Upper lobe of left lung (tissue), 6 donors: ENCODE measurements at regions not wholly inside any gene's neighbourhood (a gene's known extent, or its start where the extent isn't known, plus 50 kb on each side); places are given as distances from the start of the nearest gene placed in this dataset.

Experiments
- ATAC-seq, 2 donors: fragments of 200-7000 bp; cut with Tn5 transposase; one replicate each; pipeline ENCODE4 v1.9.1; 2022; ENCODE audit warnings: mild to moderate bottlenecking in 2 of 2, moderate library complexity in 2 of 2; ENCODE audit not compliant: low FRiP score in 2 of 2
- DNase-seq, 2 donors: peaks; one replicate each; pipeline ENCODE4 v3.0.0-alpha.2; 2019 to 2020
- H3K27ac ChIP-seq, 4 donors: fragments of 200-600 bp; sonication (generic); one replicate each; pipeline ENCODE4 v1.5.1; 2016 to 2019
- H3K27me3 ChIP-seq, 4 donors: fragments of 200-600 bp; sonication (generic); one replicate each; pipeline ENCODE4 v1.5.1; 2017 to 2019
- H3K36me3 ChIP-seq, 4 donors: fragments of 200-600 bp; sonication (generic); one replicate each; pipeline ENCODE4 v1.5.1; 2016 to 2019
- H3K4me1 ChIP-seq, 4 donors: fragments of 200-600 bp; sonication (generic); one replicate each; pipeline ENCODE4 v1.5.1; 2018 to 2019
- H3K4me3 ChIP-seq, 4 donors: fragments of 200-600 bp; sonication (generic); one replicate each; pipeline ENCODE4 v1.5.1; 2017 to 2019; ENCODE audit warnings: mild to moderate bottlenecking in 2 of 4, moderate library complexity in 1 of 4
- H3K9me3 ChIP-seq, 4 donors: fragments of 200-600 bp; sonication (generic); one replicate each; pipeline ENCODE4 v1.5.1; 2018 to 2019
- CTCF ChIP-seq, 6 experiments: fragments of 450-650 bp in 4 of 6; fragments of 200-600 bp in 2 of 6; sonication (generic) in 2 of 6; IDR thresholded peaks; one replicate each; pipeline ENCODE4 v1.5.1; 2016 to 2019; ENCODE audit warnings: antibody characterized with exemption in 6 of 6
- EP300 ChIP-seq, 4 donors: sonication (generic); formaldehyde crosslinking; IDR thresholded peaks; one replicate each; pipeline ENCODE4 v1.5.1; 2017; ENCODE audit warnings: antibody characterized with exemption in 4 of 4, control low read depth in 2 of 4
- POLR2A ChIP-seq, 4 donors: fragments of 450-650 bp; IDR thresholded peaks; one replicate each; pipeline ENCODE4 v1.5.1; 2016 to 2017; ENCODE audit warnings: antibody characterized with exemption in 4 of 4, mild to moderate bottlenecking in 2 of 4
- POLR2AphosphoS5 ChIP-seq, 2 donors: sonication (generic); formaldehyde crosslinking; IDR thresholded peaks; one replicate each; pipeline ENCODE4 v1.5.1; 2017; ENCODE audit warnings: antibody characterized with exemption in 2 of 2
- WGBS, 2 donors: methylation state at CpG; one replicate each; pipeline ENCODE4 v1.1.5; 2017 to 2018; 5-methylcytosine and 5-hydroxymethylcytosine counted together
- donor health status: DM: no; HTN: no; CAD: no; lungs with moderate emphysema.
- donor health status: DM: no; HTN: yes; CAD: no; lungs with severe emphysema.

GRCh38 chr4:188218392-188218791 lies 79.2 kb downstream of the TRIML1 start:
- DNase-seq = peak in 1 of 2 donors; percentile 82
- H3K27me3 ChIP-seq = no peaks in the 10 kb centered on the region
- H3K9me3 ChIP-seq = peaks cover 0 to 6% (median 0%) of the 10 kb centered on the region in 4 donors
- no peaks in the 10 kb centered on the region for H3K4me1 ChIP-seq
- WGBS, 2 donors = 85 to 96% methylated on average over 19 to 28 of the region's 28 CpGs
- TF ChIP-seq POLR2AphosphoS5 (IDR thresholded peaks at IDR 0.05) (no peak), POLR2A (IDR thresholded peaks at IDR 0.05) (no peak), CTCF (IDR thresholded peaks at IDR 0.05) (no peak)
- no peaks in the 10 kb centered on the region for H3K36me3 ChIP-seq
- H3K27ac ChIP-seq = no peak overlapping the region
- peak in 1 of 2 donors; percentile 16 for ATAC-seq
- H3K4me3 ChIP-seq = no peak overlapping the region

GRCh38 chr4:188220006-188220405 lies 80.8 kb downstream of the TRIML1 start:
- Histone ChIP-seq H3K27ac (no peak overlapping the region), H3K9me3 (peaks cover 0 to 6% (median 0%) of the 10 kb centered on the region in 4 donors), H3K4me3 (no peak overlapping the region), H3K36me3 (no peaks in the 10 kb centered on the region), H3K27me3 (no peaks in the 10 kb centered on the region), H3K4me1 (no peaks in the 10 kb centered on the region)
- 87 to 90% methylated on average over 4 of the region's 4 CpGs for WGBS, 2 donors
- ATAC-seq = no peak
- no peak for DNase-seq
- no peak for TF ChIP-seq POLR2AphosphoS5 (IDR thresholded peaks at IDR 0.05)
- TF ChIP-seq CTCF (IDR thresholded peaks at IDR 0.05) = no peak
- TF ChIP-seq POLR2A (IDR thresholded peaks at IDR 0.05) = no peak
- TF ChIP-seq EP300 (IDR thresholded peaks at IDR 0.05) = no peak

DNA sequence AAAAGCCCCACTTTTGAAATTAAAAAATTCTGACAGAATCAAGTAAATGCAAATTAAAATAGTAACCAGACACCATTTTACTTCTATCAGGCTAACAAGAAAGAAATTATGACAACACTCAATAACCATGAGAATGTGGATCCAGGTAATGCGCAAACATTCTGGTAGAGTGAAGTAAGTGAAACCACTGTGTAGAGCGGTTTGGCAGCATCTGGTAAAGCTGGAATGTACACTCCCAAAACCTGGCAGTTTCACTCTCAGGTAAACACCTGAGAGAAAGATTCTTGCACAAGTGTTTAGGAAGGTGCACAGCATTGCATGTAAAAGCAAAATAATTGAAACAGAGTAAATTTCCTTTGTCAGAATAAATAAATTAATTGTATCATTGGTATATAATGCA lies 81.8 kb downstream of the TRIML1 start:
- WGBS, 2 donors = 79% methylated on average over 2 of the region's 2 CpGs
- DNase-seq (no peak), ATAC-seq (no peak)
- TF ChIP-seq CTCF (IDR thresholded peaks at IDR 0.05) = no peak
- TF ChIP-seq POLR2A (IDR thresholded peaks at IDR 0.05) = no peak
- TF ChIP-seq POLR2AphosphoS5 (IDR thresholded peaks at IDR 0.05) = no peak
- no peak for TF ChIP-seq EP300 (IDR thresholded peaks at IDR 0.05)
- Histone ChIP-seq H3K9me3 (peaks cover 0 to 6% (median 0%) of the 10 kb centered on the region in 4 donors), H3K36me3 (no peaks in the 10 kb centered on the region), H3K4me3 (no peak overlapping the region), H3K27me3 (no peaks in the 10 kb centered on the region), H3K4me1 (no peaks in the 10 kb centered on the region), H3K27ac (no peak overlapping the region)

- 87% methylated on average over 1 of the region's 1 CpG for WGBS, 2 donors
- no peak for ATAC-seq
- H3K9me3 ChIP-seq = no peaks in the 10 kb centered on the region
- H3K36me3 ChIP-seq = no peaks in the 10 kb centered on the region
- H3K4me3 ChIP-seq = no peak overlapping the region
- TF ChIP-seq EP300 (IDR thresholded peaks at IDR 0.05) = no peak
- TF ChIP-seq CTCF (IDR thresholded peaks at IDR 0.05) = no peak
- no peak for TF ChIP-seq POLR2AphosphoS5 (IDR thresholded peaks at IDR 0.05)
- TF ChIP-seq POLR2A (IDR thresholded peaks at IDR 0.05) = no peak
- no peak for DNase-seq
- H3K27ac ChIP-seq = no peak overlapping the region
- no peaks in the 10 kb centered on the region for H3K27me3 ChIP-seq
- H3K4me1 ChIP-seq = no peaks in the 10 kb centered on the region
Observed at GRCh38 chr4:188228279-188228678, 89.0 kb downstream of the TRIML1 start.

GRCh38 chr4:188232428-188232827 lies 93.2 kb downstream of the TRIML1 start:
- no peak for DNase-seq
- no peak overlapping the region for H3K4me3 ChIP-seq
- 85 to 89% methylated on average over 6 of the region's 6 CpGs for WGBS, 2 donors
- TF ChIP-seq POLR2A (IDR thresholded peaks at IDR 0.05) (no peak), POLR2AphosphoS5 (IDR thresholded peaks at IDR 0.05) (no peak), CTCF (IDR thresholded peaks at IDR 0.05) (no peak), EP300 (IDR thresholded peaks at IDR 0.05) (no peak)
- H3K9me3 ChIP-seq = no peaks in the 10 kb centered on the region
- H3K27ac ChIP-seq = no peak overlapping the region
- no peaks in the 10 kb centered on the region for H3K27me3 ChIP-seq
- no peaks in the 10 kb centered on the region for H3K4me1 ChIP-seq
- no peaks in the 10 kb centered on the region for H3K36me3 ChIP-seq
- ATAC-seq = no peak
